Astrocyte of the cerebellum (primary cell): ENCODE measurements at regions not wholly inside any gene's neighbourhood (a gene's known extent, or its start where the extent isn't known, plus 50 kb on each side); places are given as distances from the start of the nearest gene placed in this dataset.

Experiments used
- DNase-seq: peaks from one replicate; pipeline ENCODE4 v3.0.0-alpha.2; 2011; ENCODE audit warnings: low read depth
- H3K4me3 ChIP-seq: 2 replicates; pipeline ENCODE4 v1.5.1; 2011; ENCODE audit warnings: mild to moderate bottlenecking, low read depth, low read length, moderate library complexity
- in situ Hi-C: cut with HindIII; loops from 2 replicates; pipeline ENCODE4 v1.10.0; 2017; ENCODE audit warnings: low sequenced_read_pairs
- TF ChIP-seq, protein P1 (sequence below): IDR thresholded peaks from 2 replicates; pipeline ENCODE4 v1.5.1; 2012; ENCODE audit warnings: low read length, low read depth, moderate library complexity, mild to moderate bottlenecking; ENCODE audit errors: missing control alignments

DNA sequence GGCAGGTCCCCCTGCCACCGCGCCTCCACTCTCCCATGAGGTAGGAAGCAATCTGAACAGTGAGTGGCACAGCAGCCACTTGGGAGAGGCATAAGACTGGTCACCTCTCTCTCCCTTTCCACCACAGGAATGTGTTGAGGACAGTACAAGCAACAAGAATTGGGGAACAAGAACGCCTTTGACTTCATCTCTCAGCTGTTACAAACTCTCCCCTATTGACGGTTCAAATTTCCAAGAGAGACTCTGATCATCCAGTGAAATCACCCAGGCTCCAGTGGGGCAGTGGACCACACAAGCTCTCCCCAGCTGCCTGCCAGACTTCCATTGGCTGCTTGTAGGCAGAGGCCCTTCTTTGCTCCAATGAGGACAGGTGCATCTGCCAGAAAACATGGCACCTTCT, 249.9 kb upstream of the JUN start:
- DNase-seq, result no peak
- TF ChIP-seq, protein P1, sequence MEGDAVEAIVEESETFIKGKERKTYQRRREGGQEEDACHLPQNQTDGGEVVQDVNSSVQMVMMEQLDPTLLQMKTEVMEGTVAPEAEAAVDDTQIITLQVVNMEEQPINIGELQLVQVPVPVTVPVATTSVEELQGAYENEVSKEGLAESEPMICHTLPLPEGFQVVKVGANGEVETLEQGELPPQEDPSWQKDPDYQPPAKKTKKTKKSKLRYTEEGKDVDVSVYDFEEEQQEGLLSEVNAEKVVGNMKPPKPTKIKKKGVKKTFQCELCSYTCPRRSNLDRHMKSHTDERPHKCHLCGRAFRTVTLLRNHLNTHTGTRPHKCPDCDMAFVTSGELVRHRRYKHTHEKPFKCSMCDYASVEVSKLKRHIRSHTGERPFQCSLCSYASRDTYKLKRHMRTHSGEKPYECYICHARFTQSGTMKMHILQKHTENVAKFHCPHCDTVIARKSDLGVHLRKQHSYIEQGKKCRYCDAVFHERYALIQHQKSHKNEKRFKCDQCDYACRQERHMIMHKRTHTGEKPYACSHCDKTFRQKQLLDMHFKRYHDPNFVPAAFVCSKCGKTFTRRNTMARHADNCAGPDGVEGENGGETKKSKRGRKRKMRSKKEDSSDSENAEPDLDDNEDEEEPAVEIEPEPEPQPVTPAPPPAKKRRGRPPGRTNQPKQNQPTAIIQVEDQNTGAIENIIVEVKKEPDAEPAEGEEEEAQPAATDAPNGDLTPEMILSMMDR, result no peak
- in situ Hi-C loops, result no loop called here
- no peak overlapping the region for H3K4me3 ChIP-seq

DNA sequence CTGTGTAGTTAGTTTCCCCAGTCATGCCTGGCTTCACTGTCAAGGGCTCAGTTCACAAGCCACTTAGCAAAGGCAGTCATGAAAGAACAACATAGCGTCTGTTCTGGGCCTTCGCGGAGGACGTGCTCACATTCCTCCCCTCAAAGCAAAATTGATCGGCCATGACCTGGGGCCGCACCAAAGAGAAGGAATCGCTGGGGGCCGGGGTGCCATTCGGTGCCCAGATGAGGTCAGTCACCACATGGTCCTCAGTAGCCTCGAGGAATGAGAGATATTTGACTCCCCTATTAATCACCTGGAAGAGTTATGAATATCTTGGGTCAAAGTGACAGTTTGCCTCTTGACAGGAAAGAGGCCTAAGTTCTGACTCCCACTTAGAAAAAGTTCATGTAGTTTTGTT, 251.1 kb upstream of the JUN start:
- in situ Hi-C loops, result no loop called here
- TF ChIP-seq, protein P1, result no peak
- H3K4me3 ChIP-seq, result no peak overlapping the region
- no peak for DNase-seq

DNA sequence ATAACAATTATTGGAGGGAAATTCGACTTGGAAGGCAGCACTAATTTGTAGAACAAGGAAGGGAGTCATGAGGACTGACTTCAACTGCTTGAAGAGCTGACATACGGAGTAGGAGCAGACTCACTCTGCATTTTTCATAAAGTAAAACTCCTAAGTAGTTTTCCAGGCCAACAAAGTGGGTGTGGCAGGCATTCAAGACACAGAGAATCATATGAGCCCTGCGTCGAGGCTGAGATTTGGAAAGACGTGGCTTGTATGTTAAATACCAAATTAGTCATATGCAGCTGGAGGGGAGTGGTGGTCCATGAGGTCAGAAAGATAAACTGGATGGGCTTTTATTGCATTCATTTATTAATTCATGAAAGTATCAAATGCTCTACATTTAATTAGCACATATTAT, 255.7 kb upstream of the JUN start:
- in situ Hi-C loops, result no loop called here
- H3K4me3 ChIP-seq, result no peak overlapping the region
- DNase-seq, result no peak

DNA sequence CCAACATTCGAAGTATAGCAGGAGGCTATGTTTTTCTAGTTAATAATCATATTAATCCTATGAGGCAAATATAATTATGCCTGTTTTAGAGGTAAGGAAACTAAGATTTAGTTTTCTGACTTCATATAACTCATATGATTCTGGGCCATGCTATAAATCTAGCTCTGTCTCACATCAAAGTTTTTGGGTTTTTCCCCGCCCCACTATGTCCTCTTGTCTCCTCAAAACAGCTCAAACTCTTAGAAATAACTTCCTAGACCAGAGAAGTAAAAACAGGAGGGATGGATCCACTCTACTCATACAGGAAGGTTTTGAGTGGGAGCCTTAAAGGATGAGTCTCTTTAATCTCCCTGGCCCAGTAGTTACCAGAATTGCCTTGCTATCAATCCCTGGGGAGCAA, 256.4 kb upstream of the FGGY start:
- in situ Hi-C loops, result no loop called here
- no peak overlapping the region for H3K4me3 ChIP-seq
- DNase-seq, result no peak
- TF ChIP-seq, protein P1, result no peak

More for the DNA sequence above, 255.7 kb upstream of the JUN start:
- TF ChIP-seq, protein P1, result no peak

DNA sequence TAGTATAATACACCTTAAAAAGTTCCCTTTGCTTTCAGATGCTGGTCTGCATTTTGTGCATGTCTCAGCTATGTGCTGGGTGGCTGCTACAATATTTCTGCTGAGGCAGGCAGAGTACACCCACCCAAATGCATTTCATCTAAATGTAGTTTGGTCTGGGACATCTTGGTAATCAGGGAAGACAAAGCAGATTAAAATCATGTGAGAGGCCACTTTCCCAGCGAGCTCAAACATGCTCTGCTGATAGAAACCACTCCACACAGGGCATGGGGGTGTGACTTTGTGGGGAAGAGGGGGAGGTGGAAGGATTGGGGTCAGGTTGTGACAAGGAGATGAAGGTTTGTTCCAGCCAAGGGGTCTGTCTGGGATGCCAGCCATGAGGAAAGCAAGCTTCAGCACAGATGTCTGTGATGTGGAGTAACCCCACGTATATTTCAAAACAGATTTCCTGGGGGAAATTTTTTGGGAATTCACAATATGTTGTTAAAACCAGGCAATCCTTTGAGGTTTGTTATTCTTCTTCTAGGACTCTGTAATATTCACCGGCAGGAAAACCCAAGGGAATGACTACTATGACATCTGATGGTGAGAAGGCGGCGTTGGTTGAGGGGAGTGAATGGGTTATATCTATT, 255.1 kb upstream of the FGGY start:
- in situ Hi-C loops, result no loop called here

DNA sequence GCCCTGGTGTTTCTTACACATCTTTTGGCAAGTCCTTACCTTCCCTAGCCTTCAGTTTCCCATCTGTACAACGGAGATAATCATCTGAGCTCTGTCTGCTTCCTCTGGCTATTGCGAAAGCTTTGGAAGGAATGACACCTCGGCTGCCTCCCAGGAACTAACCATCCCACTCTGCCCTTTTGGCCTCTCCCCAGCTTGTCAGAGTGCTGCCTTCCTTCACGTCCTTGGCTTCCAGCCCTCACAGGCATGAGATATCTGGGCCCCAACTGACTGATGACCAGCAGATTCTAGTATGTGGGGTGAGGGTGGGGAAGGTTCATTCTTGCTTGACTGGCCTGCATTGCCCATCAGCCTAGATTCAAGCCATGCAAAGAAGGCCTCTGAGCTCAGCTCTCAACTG, 253.1 kb upstream of the FGGY start:
- in situ Hi-C loops, result no loop called here
- no peak overlapping the region for H3K4me3 ChIP-seq
- no peak for DNase-seq
- TF ChIP-seq, protein P1, result no peak

More for the DNA sequence above, 255.1 kb upstream of the FGGY start:
- TF ChIP-seq, protein P1, result no peak
- no peak for DNase-seq
- no peak overlapping the region for H3K4me3 ChIP-seq
